Uterus (tissue), 2 donors: ENCODE measurements at regions not wholly inside any gene's neighbourhood (a gene's known extent, or its start where the extent isn't known, plus 50 kb on each side); places are given as distances from the start of the nearest gene placed in this dataset.

Experiments used
- POLR2A ChIP-seq, 2 donors: fragments of 450-650 bp; IDR thresholded peaks; one replicate each; pipeline ENCODE4 v1.6.1; 2016; ENCODE audit warnings: antibody characterized with exemption in 2 of 2, mild to moderate bottlenecking in 1 of 2, moderate library complexity in 1 of 2
- TF ChIP-seq, protein P1 (sequence below), 4 experiments: fragments of 200-600 bp in 2 of 4; fragments of 450-650 bp in 2 of 4; sonication (generic) in 2 of 4; IDR thresholded peaks; one replicate each; pipeline ENCODE4 v1.5.1; 2016 to 2019; ENCODE audit warnings: antibody characterized with exemption in 4 of 4, mild to moderate bottlenecking in 2 of 4, moderate library complexity in 1 of 4

DNA sequence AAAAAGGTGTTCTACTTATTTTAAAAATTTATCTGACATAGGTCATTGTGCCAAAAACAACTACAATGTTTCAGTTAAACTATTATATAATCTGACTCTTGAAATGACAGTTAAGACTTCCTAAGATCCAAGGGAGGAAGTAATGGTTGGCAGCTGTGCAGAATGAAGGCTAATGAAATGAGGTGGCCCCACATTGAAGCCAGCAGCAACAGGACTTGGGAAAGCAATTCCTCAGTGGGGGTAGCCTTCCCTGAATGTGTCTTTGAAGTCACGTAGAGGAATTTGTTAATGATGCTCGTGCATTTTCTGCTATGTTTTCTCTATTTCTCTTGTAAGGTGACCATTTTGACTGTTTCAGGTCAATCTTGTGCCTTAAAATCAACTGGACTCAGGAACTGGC, 162.4 kb upstream of the DAAM1 start:
- TF ChIP-seq, protein P1, sequence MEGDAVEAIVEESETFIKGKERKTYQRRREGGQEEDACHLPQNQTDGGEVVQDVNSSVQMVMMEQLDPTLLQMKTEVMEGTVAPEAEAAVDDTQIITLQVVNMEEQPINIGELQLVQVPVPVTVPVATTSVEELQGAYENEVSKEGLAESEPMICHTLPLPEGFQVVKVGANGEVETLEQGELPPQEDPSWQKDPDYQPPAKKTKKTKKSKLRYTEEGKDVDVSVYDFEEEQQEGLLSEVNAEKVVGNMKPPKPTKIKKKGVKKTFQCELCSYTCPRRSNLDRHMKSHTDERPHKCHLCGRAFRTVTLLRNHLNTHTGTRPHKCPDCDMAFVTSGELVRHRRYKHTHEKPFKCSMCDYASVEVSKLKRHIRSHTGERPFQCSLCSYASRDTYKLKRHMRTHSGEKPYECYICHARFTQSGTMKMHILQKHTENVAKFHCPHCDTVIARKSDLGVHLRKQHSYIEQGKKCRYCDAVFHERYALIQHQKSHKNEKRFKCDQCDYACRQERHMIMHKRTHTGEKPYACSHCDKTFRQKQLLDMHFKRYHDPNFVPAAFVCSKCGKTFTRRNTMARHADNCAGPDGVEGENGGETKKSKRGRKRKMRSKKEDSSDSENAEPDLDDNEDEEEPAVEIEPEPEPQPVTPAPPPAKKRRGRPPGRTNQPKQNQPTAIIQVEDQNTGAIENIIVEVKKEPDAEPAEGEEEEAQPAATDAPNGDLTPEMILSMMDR (IDR thresholded peaks at IDR 0.05): no peak
- no peak for TF ChIP-seq POLR2A (IDR thresholded peaks at IDR 0.05)
